Loucy (cell line): ENCODE measurements at regions not wholly inside any gene's neighbourhood (a gene's known extent, or its start where the extent isn't known, plus 50 kb on each side); places are given as distances from the start of the nearest gene placed in this dataset.

ENCODE experiments used
- CTCF ChIP-seq: fragments of 200-600 bp; sonication (generic); conservative IDR thresholded peaks from 2 replicates; pipeline ENCODE4 v1.5.1; 2014; ENCODE audit warnings: mild to moderate bottlenecking, antibody characterized with exemption, low read length
- EZH2phosphoT487 ChIP-seq: fragments of 200-600 bp; IDR thresholded peaks from 2 replicates; pipeline ENCODE4 v1.6.1; 2018; ENCODE audit warnings: antibody characterized with exemption, mild to moderate bottlenecking, moderate library complexity, borderline replicate concordance

DNA sequence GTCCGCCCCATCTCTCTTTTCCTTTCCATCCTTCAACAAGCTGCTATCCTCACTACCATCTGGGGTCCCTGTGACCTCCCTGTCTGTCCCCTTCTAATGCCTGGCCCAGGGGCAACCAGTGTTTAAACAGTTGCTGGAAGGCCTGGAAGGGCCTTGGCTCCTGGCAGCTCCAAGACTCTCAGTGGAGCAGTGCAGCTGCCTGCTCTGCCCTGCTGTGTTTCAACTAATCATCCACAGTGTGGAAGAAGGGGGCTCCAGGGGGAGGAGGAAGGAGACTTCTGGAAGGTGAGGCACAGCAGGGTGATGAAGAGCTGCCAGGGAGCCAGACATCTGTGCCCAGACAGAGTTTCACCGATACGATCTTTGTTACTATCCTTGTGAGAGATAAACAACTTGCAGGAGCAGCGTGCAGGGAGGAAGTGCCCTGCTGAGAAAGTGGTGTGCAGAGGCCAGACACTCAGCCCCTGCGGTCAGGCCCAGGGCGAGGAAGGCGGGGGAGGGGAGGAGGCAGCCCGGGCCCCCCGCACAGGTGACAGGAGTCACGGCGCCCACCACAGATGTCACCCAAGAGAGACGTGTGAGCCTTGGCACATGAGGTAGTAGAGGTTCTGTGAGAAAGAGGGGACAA is 1061.8 kb downstream of the BCL11B start:
- no peak for TF ChIP-seq CTCF
- TF ChIP-seq EZH2phosphoT487 = no peak
